ENCODE measurements at regions not wholly inside any gene's neighbourhood (a gene's known extent, or its start where the extent isn't known, plus 50 kb on each side); places are given as distances from the start of the nearest gene placed in this dataset.

DNA sequence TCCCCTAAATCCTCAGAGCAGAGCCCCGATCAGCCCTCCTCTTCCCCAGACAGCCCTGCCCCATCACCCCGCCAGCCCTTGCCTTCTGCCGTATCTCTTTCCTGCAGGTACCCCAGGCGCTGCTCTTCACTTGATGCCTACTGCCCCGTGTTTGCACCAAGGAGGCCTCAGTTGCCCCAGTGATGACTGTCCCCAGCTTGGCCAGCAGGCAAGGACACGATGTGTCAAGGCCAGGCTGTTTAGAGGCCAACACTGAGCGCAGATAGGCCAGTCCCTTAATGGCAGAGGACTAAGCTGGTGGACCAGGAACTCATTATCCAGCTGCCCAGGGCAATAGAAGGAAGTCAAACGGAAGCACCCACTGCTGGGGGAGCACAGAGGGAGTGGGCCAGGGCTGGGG, 68.4 kb downstream of the CAMK2N1 start:
- no peaks in the 10 kb centered on the region for H3K4me1 ChIP-seq (ENCODE audit: control insufficient read depth in 2 of 2, insufficient read depth in 2 of 2, low read length in 2 of 2)
- ATAC-seq (ENCODE audit: low read depth) (no peak), DNase-seq (no peak)
- 80% methylated on average over 8 of the region's 8 CpGs for WGBS (ENCODE audit: insufficient coverage)
- H3K4me3 ChIP-seq (ENCODE audit: control extremely low read depth in 1 of 5, extremely low read depth in 1 of 5, insufficient read depth in 1 of 5, low read depth in 2 of 5, low read length in 4 of 5), result no peak overlapping the region
- H3K27ac ChIP-seq (ENCODE audit: low read length in 2 of 2), result no peak overlapping the region
- no peak overlapping the region for H2AFZ ChIP-seq (ENCODE audit: insufficient read depth, low read depth, low read length, poor library complexity, severe bottlenecking)
- intact Hi-C loops (cut with micrococcal nuclease), result no loop called here
- no peak overlapping the region for H3K9ac ChIP-seq (ENCODE audit: low read length)
- H3K4me3 Mint-ChIP-seq, result no peak overlapping the region
- H3K79me2 ChIP-seq (ENCODE audit: control insufficient read depth, insufficient read depth, low read length), result no peaks in the 10 kb centered on the region
- no peaks in the 10 kb centered on the region for H3K36me3 ChIP-seq (replicated peaks in 1 of 2; ENCODE audit: control extremely low read depth in 1 of 2, control insufficient read depth in 1 of 2, extremely low read depth in 1 of 2, insufficient read depth in 2 of 2, low read length in 1 of 2)
- peaks cover 3% of the 10 kb centered on the region for H3K4me1 Mint-ChIP-seq
- H3K4me2 ChIP-seq (replicated peaks; ENCODE audit: low read depth, low read length, poor library complexity, severe bottlenecking), result no peak overlapping the region
- H3K27me3 ChIP-seq (replicated peaks in 1 of 4; ENCODE audit: control extremely low read depth in 1 of 4, control insufficient read depth in 3 of 4, insufficient read depth in 4 of 4, low read length in 3 of 4), result peaks cover 0 to 3% (median 1%) of the 10 kb centered on the region in 4 experiments
- no peaks in the 10 kb centered on the region for H4K20me1 ChIP-seq (ENCODE audit: control insufficient read depth, insufficient read depth, low read length, poor library complexity, severe bottlenecking)
- H3K27me3 Mint-ChIP-seq, result peaks cover 24% of the 10 kb centered on the region
- ChIA-PET POLR2A (no interaction called here), CTCF (no interaction called here)
- no peak overlapping the region for H3K27ac Mint-ChIP-seq
- no peak for TF ChIP-seq EZH2 (IDR thresholded peaks at IDR 0.05; ENCODE audit: borderline replicate concordance, insufficient read depth, low read depth, low read length, poor library complexity, severe bottlenecking)
- TF ChIP-seq, protein P1, sequence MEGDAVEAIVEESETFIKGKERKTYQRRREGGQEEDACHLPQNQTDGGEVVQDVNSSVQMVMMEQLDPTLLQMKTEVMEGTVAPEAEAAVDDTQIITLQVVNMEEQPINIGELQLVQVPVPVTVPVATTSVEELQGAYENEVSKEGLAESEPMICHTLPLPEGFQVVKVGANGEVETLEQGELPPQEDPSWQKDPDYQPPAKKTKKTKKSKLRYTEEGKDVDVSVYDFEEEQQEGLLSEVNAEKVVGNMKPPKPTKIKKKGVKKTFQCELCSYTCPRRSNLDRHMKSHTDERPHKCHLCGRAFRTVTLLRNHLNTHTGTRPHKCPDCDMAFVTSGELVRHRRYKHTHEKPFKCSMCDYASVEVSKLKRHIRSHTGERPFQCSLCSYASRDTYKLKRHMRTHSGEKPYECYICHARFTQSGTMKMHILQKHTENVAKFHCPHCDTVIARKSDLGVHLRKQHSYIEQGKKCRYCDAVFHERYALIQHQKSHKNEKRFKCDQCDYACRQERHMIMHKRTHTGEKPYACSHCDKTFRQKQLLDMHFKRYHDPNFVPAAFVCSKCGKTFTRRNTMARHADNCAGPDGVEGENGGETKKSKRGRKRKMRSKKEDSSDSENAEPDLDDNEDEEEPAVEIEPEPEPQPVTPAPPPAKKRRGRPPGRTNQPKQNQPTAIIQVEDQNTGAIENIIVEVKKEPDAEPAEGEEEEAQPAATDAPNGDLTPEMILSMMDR (IDR thresholded peaks at IDR 0.05), result no peak
- H3K9me3 Mint-ChIP-seq (ENCODE audit: insufficient read depth), result no peaks in the 10 kb centered on the region
- H3K9me3 ChIP-seq (ENCODE audit: control extremely low read depth in 1 of 3, control insufficient read depth in 2 of 3, insufficient read depth in 1 of 3, low read length in 2 of 3), result peaks cover 0 to 10% (median 4%) of the 10 kb centered on the region in 3 donors

DNA sequence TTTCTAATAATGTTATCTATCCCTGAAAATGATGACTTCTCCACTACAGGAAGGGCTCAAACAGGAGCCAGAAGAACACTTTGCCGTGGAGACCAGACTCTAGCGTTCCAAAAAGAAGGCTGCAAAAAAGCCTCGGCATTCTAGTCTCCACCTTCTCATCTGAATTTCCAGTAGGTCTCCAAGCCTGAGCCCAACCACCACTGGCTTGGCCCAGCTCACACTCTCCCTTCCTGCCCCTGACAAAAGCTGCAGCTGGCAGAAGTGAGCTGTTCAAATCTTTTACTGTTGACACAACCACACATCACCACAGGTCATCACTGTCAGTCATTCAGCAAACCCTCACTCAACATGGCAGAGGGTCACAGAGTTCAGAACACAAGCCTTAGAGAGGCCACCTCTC, 69.3 kb downstream of the CAMK2N1 start:
- Histone ChIP-seq H4K20me1 (ENCODE audit: control insufficient read depth, insufficient read depth, low read length, poor library complexity, severe bottlenecking) (no peaks in the 10 kb centered on the region), H3K9me3 (ENCODE audit: control extremely low read depth in 1 of 3, control insufficient read depth in 2 of 3, insufficient read depth in 1 of 3, low read length in 2 of 3) (peaks cover 0 to under 1% (median 0%) of the 10 kb centered on the region in 3 donors), H3K4me3 (ENCODE audit: control extremely low read depth in 1 of 5, extremely low read depth in 1 of 5, insufficient read depth in 1 of 5, low read depth in 2 of 5, low read length in 4 of 5) (no peak overlapping the region), H3K36me3 (replicated peaks in 1 of 2; ENCODE audit: control extremely low read depth in 1 of 2, control insufficient read depth in 1 of 2, extremely low read depth in 1 of 2, insufficient read depth in 2 of 2, low read length in 1 of 2) (no peaks in the 10 kb centered on the region), H3K27me3 (replicated peaks in 1 of 4; ENCODE audit: control extremely low read depth in 1 of 4, control insufficient read depth in 3 of 4, insufficient read depth in 4 of 4, low read length in 3 of 4) (peaks cover 0 to 3% (median 1%) of the 10 kb centered on the region in 4 experiments), H3K4me1 (ENCODE audit: control insufficient read depth in 2 of 2, insufficient read depth in 2 of 2, low read length in 2 of 2) (no peaks in the 10 kb centered on the region), H3K4me2 (replicated peaks; ENCODE audit: low read depth, low read length, poor library complexity, severe bottlenecking) (no peak overlapping the region), H3K79me2 (ENCODE audit: control insufficient read depth, insufficient read depth, low read length) (no peaks in the 10 kb centered on the region), H3K27ac (ENCODE audit: low read length in 2 of 2) (no peak overlapping the region), H3K9ac (ENCODE audit: low read length) (no peak overlapping the region), H2AFZ (ENCODE audit: insufficient read depth, low read depth, low read length, poor library complexity, severe bottlenecking) (no peak overlapping the region)
- no peak for TF ChIP-seq EZH2 (IDR thresholded peaks at IDR 0.05; ENCODE audit: borderline replicate concordance, insufficient read depth, low read depth, low read length, poor library complexity, severe bottlenecking)
- TF ChIP-seq, protein P1 (IDR thresholded peaks at IDR 0.05), result no peak
- H3K4me1 Mint-ChIP-seq, result peaks cover 3% of the 10 kb centered on the region
- ATAC-seq (ENCODE audit: low read depth) (no peak), DNase-seq (no peak)
- ChIA-PET POLR2A (no interaction called here), CTCF (interaction anchor here (0.6 kb wide), 1 partner anchor 200 kb away, joined by 4 read pairs; no protein-coding TSS in a partner anchor)
- intact Hi-C loops (cut with micrococcal nuclease), result no loop called here
- no peak overlapping the region for H3K27ac Mint-ChIP-seq
- no peaks in the 10 kb centered on the region for H3K9me3 Mint-ChIP-seq (ENCODE audit: insufficient read depth)
- peaks cover 24% of the 10 kb centered on the region for H3K27me3 Mint-ChIP-seq
- WGBS (ENCODE audit: insufficient coverage), result 93% methylated on average over 3 of the region's 3 CpGs
- H3K4me3 Mint-ChIP-seq, result no peak overlapping the region
